Esophagus (tissue), 2 donors: ENCODE measurements at regions not wholly inside any gene's neighbourhood (a gene's known extent, or its start where the extent isn't known, plus 50 kb on each side); places are given as distances from the start of the nearest gene placed in this dataset.

Experiments used
- H3K27ac ChIP-seq, 2 donors: one replicate each; pipeline ENCODE4 v1.5.1; 2013; ENCODE audit warnings: low read depth in 2 of 2, mild to moderate bottlenecking in 2 of 2, inconsistent platforms in 1 of 2, low read length in 1 of 2, moderate library complexity in 1 of 2
- H3K27me3 ChIP-seq, 2 donors: one replicate each; pipeline ENCODE4 v1.6.1; 2013; ENCODE audit warnings: low read length in 2 of 2, control low read depth in 1 of 2, mild to moderate bottlenecking in 1 of 2; ENCODE audit not compliant: insufficient read depth in 2 of 2, control insufficient read depth in 1 of 2
- H3K36me3 ChIP-seq, 2 donors: one replicate each; pipeline ENCODE4 v1.6.1; 2013; ENCODE audit warnings: low read length in 1 of 2; ENCODE audit not compliant: control insufficient read depth in 2 of 2, insufficient read depth in 2 of 2
- H3K4me1 ChIP-seq, 2 donors: one replicate each; pipeline ENCODE4 v1.6.1; 2013; ENCODE audit warnings: low read length in 1 of 2; ENCODE audit not compliant: control insufficient read depth in 2 of 2, insufficient read depth in 2 of 2
- H3K4me3 ChIP-seq, 2 donors: one replicate each; pipeline ENCODE4 v1.5.1; 2013; ENCODE audit warnings: low read length in 2 of 2, mild to moderate bottlenecking in 2 of 2, low read depth in 1 of 2, moderate library complexity in 1 of 2
- H3K9me3 ChIP-seq, 2 donors: one replicate each; pipeline ENCODE4 v1.6.1; 2013; ENCODE audit warnings: mild to moderate bottlenecking in 2 of 2, low read depth in 1 of 2, low read length in 1 of 2, moderate library complexity in 1 of 2; ENCODE audit not compliant: control insufficient read depth in 2 of 2, insufficient read depth in 1 of 2
- WGBS, 2 donors: extraction: QIAGEN DNeasy Blood & Tissue Kit; methylation state at CpG; one replicate each; pipeline ENCODE4 v1.1.7; 2013; 5-methylcytosine and 5-hydroxymethylcytosine counted together
- donor health status: healthy with polysubstance abuse.
- donor health status: Bipolar disorder and iron deficiency.

DNA sequence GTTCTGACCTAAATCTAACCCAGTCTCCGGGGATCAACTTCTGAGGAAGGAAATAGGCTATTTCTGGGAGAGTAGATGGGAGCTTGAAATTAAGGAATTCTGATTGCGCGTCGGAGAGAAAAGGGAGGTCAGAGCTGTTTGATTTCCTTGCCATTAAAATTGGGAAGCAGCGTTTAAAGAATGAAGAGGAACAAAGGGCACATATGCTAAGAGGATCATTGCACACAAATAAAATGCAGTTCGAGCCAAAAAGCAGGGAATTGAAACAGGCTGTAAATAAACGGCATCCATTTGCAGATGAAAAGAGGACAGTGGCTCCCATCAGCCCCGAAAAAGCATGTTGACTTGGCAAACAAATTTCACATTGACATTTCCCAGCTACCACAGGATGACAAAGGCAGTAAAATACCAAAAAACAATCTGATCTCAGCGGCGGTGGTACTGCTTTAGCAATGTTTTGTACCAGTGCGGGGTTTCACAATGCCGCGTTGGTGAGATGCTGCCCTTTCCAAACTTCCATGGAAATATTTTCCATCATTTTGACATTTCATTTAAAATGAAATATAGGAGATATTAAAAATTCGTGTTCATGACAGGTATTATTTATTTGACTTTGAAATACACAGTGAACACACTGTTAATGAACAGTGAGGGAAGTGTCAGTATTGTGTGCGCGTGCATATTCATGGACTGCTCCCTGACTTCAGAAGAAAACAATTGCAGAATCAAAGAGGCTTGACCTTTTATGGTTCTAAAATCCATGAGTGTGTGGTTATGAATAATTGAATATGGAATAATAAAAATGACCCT lies 108.8 kb downstream of the SQOR start:
- H3K4me1 ChIP-seq = no peaks in the 10 kb centered on the region
- H3K4me3 ChIP-seq = no peak overlapping the region
- H3K27me3 ChIP-seq = no peaks in the 10 kb centered on the region
- no peaks in the 10 kb centered on the region for H3K9me3 ChIP-seq
- no peak overlapping the region for H3K27ac ChIP-seq
- WGBS, 2 donors = 45 to 50% methylated on average over 16 of the region's 16 CpGs
- H3K36me3 ChIP-seq = no peaks in the 10 kb centered on the region

GRCh38 chr15:45744236-45744589 lies 109.4 kb downstream of the SQOR start:
- Histone ChIP-seq H3K9me3 (no peaks in the 10 kb centered on the region), H3K27me3 (no peaks in the 10 kb centered on the region), H3K27ac (no peak overlapping the region), H3K36me3 (no peaks in the 10 kb centered on the region), H3K4me1 (no peaks in the 10 kb centered on the region), H3K4me3 (no peak overlapping the region)
- 58 to 65% methylated on average over 4 of the region's 4 CpGs for WGBS, 2 donors

DNA sequence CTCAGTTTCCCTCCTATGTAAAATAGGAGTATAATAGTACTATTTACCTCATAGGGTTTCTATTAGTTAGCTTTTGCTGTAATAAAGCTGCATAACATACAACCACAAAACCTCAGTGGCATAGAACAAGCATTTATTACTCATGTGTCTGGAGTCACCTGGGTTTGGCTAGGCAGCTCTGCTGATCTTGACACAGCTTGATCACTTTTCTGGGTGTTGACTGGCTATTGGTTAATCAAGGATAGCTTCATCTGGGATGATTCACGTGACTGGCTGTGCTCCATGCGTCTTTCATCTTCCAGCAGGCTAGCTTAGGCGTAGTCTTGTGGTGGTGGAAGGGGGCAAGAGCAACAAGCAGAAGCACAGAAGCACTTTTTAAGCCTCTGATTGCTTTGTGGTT lies 112.6 kb downstream of the SQOR start:
- Histone ChIP-seq H3K36me3 (no peaks in the 10 kb centered on the region), H3K27ac (no peak overlapping the region), H3K4me3 (no peak overlapping the region), H3K4me1 (no peaks in the 10 kb centered on the region), H3K27me3 (no peaks in the 10 kb centered on the region), H3K9me3 (no peaks in the 10 kb centered on the region)
- WGBS, 2 donors = 47 to 48% methylated on average over 3 of the region's 3 CpGs

DNA sequence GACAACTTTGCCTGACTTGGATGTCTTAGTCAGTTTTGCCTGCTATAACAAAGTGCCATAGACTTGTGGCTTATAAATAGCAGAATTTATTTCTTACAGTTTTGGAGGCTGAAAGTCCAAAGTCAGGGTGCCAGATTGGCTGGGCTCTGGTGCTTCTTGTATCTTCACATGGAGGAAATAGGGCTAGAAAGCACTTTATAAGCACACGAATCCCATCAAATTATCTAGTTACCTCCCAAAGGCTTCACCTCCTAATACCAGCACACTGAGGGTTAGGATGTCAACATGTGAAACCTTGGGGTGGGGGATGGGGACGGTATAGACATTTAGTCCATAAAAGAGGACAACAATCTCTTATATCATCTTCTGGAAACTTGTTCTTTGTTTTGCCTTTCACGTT lies 116.8 kb downstream of the SQOR start:
- Histone ChIP-seq H3K4me1 (no peaks in the 10 kb centered on the region), H3K36me3 (no peaks in the 10 kb centered on the region), H3K27me3 (no peaks in the 10 kb centered on the region), H3K4me3 (no peak overlapping the region), H3K27ac (no peak overlapping the region), H3K9me3 (no peaks in the 10 kb centered on the region)
- WGBS, 2 donors = 56 to 61% methylated on average over 3 of the region's 3 CpGs

DNA sequence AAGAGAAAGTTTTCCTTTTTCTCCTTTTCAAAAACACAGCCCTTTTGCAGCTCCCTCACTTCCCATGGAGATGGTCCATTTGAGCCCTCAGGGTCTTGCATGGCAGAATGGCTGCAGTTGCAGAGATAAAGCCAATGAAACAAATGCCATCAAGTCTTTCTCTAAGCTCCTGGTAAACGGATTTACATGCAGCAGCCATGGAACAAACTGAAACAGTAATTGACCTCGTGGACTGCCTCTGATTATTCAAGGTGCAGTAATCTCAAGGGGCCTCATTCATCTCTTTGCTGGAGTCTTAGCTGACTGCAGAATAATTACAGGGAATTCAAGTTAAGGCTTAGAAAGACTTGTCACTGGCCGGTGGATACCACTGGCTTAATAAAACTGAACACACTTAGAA lies 125.1 kb downstream of the SQOR start:
- 39 to 48% methylated on average over 3 of the region's 3 CpGs for WGBS, 2 donors
- Histone ChIP-seq H3K4me1 (no peaks in the 10 kb centered on the region), H3K36me3 (no peaks in the 10 kb centered on the region)

GRCh38 chr15:45762726-45763125 lies 127.9 kb downstream of the SQOR start:
- 47 to 72% methylated on average over 1 of the region's 1 CpG for WGBS, 2 donors
- Histone ChIP-seq H3K4me1 (no peaks in the 10 kb centered on the region), H3K4me3 (no peak overlapping the region), H3K27me3 (no peaks in the 10 kb centered on the region), H3K27ac (no peak overlapping the region), H3K9me3 (no peaks in the 10 kb centered on the region), H3K36me3 (no peaks in the 10 kb centered on the region)

More for the DNA sequence above, 125.1 kb downstream of the SQOR start:
- Histone ChIP-seq H3K27me3 (no peaks in the 10 kb centered on the region), H3K4me3 (no peak overlapping the region), H3K9me3 (no peaks in the 10 kb centered on the region), H3K27ac (no peak overlapping the region)

- H3K4me3 ChIP-seq = no peak overlapping the region
- H3K36me3 ChIP-seq = no peaks in the 10 kb centered on the region
- no peaks in the 10 kb centered on the region for H3K9me3 ChIP-seq
- no peaks in the 10 kb centered on the region for H3K4me1 ChIP-seq
- no peaks in the 10 kb centered on the region for H3K27me3 ChIP-seq
- WGBS, 2 donors = 64 to 74% methylated on average over 6 of the region's 6 CpGs
- H3K27ac ChIP-seq = no peak overlapping the region
Observed at GRCh38 chr15:45763170-45763869, 128.5 kb downstream of the SQOR start.

- 59 to 69% methylated on average over 3 of the region's 3 CpGs for WGBS, 2 donors
- no peak overlapping the region for H3K27ac ChIP-seq
- no peaks in the 10 kb centered on the region for H3K27me3 ChIP-seq
- H3K36me3 ChIP-seq = no peaks in the 10 kb centered on the region
- no peaks in the 10 kb centered on the region for H3K9me3 ChIP-seq
- H3K4me1 ChIP-seq = no peaks in the 10 kb centered on the region
- H3K4me3 ChIP-seq = no peak overlapping the region
Observed at GRCh38 chr15:45773149-45773548, 138.3 kb downstream of the SQOR start.

- Histone ChIP-seq H3K27me3 (no peaks in the 10 kb centered on the region), H3K27ac (no peak overlapping the region), H3K36me3 (no peaks in the 10 kb centered on the region), H3K9me3 (no peaks in the 10 kb centered on the region), H3K4me3 (no peak overlapping the region), H3K4me1 (no peaks in the 10 kb centered on the region)
- WGBS, 2 donors = 61 to 65% methylated on average over 4 of the region's 4 CpGs
Observed at GRCh38 chr15:45776772-45777171, 141.9 kb downstream of the SQOR start.

DNA sequence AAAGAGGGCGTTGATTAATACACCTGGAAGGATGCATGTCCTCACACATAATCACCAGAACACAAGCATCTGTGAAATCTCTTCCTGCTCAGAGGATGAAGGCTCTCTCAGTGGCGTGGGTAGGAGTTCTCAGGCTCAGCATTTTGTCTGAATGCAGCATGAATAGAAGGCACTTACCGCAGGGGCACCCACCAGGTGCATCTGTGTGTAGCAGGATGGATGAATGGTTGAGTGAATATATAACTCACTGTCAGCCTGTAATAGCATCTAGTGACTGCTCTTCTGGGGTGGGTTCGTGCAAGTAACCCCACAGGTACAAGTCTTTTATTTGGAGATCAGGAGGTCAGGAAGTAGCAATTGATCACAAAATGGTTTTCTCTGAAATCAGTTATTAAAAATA lies 143.0 kb downstream of the SQOR start:
- Histone ChIP-seq H3K27me3 (no peaks in the 10 kb centered on the region), H3K4me3 (no peak overlapping the region), H3K27ac (no peak overlapping the region), H3K4me1 (no peaks in the 10 kb centered on the region), H3K9me3 (no peaks in the 10 kb centered on the region), H3K36me3 (no peaks in the 10 kb centered on the region)
- WGBS, 2 donors = 51 to 53% methylated on average over 4 of the region's 4 CpGs
